WTC11 (cell line): ENCODE measurements at regions not wholly inside any gene's neighbourhood (a gene's known extent, or its start where the extent isn't known, plus 50 kb on each side); places are given as distances from the start of the nearest gene placed in this dataset.
"Not testable (repeated sequence)": the region's sequence is repeated elsewhere in the genome, so short reads cannot be mapped to it uniquely, and the experiment has no call there.

Experiments used
- ATF3 ChIP-seq: sonication (generic); formaldehyde crosslinking; conservative IDR thresholded peaks from 2 replicates; pipeline ENCODE4 v1.8.1; 2022; ENCODE audit warnings: mild to moderate bottlenecking, missing genetic modification reagents
- FOXP1 ChIP-seq: sonication (generic); formaldehyde crosslinking; IDR thresholded peaks from 2 replicates; pipeline ENCODE4 v1.8.0; 2022; ENCODE audit warnings: missing genetic modification reagents, mild to moderate bottlenecking, moderate library complexity, borderline replicate concordance
- IRF2 ChIP-seq: sonication (generic); formaldehyde crosslinking; IDR thresholded peaks from 2 replicates; pipeline ENCODE4 v1.8.0; 2022; ENCODE audit warnings: low read depth, missing genetic modification reagents, borderline replicate concordance
- NFE2L1 ChIP-seq: sonication (generic); formaldehyde crosslinking; IDR thresholded peaks from 2 replicates; pipeline ENCODE4 v1.8.1; 2023; ENCODE audit warnings: missing genetic modification reagents
- NR1H2 ChIP-seq: sonication (generic); formaldehyde crosslinking; IDR thresholded peaks from 2 replicates; pipeline ENCODE4 v1.9.0; 2021; ENCODE audit warnings: mild to moderate bottlenecking, moderate library complexity, missing genetic modification reagents
- NR3C1 ChIP-seq: sonication (generic); formaldehyde crosslinking; conservative IDR thresholded peaks from 2 replicates; pipeline ENCODE4 v1.8.1; 2023; ENCODE audit warnings: low read depth, mild to moderate bottlenecking, missing genetic modification reagents
- PRDM15 ChIP-seq: sonication (generic); formaldehyde crosslinking; IDR thresholded peaks from 2 replicates; pipeline ENCODE4 v1.8.0; 2022; ENCODE audit warnings: missing genetic modification reagents
- SMAD4 ChIP-seq: sonication (generic); formaldehyde crosslinking; IDR thresholded peaks from 2 replicates; pipeline ENCODE4 v1.8.0; 2022; ENCODE audit warnings: mild to moderate bottlenecking, missing genetic modification reagents
- ZNF416 ChIP-seq: fragments of 250-450 bp; sonication (Bioruptor Pico); IDR thresholded peaks from 2 replicates; pipeline ENCODE4 v1.9.0; 2021; ENCODE audit warnings: mild to moderate bottlenecking, inconsistent platforms
- TF ChIP-seq, protein P1 (sequence below): fragments of 200-600 bp; IDR thresholded peaks from 2 replicates; pipeline ENCODE4 v1.8.0; 2022; ENCODE audit warnings: antibody characterized with exemption
- TF ChIP-seq, protein P2 (sequence below): sonication (generic); formaldehyde crosslinking; IDR thresholded peaks from 2 replicates; pipeline ENCODE4 v1.8.0; 2023; ENCODE audit warnings: missing genetic modification reagents, mild to moderate bottlenecking, borderline replicate concordance

- TF ChIP-seq ZNF416 (CRISPR knock-in tag); SMAD4 (CRISPR knock-in tag); FOXP1 (CRISPR knock-in tag); PRDM15; IRF2 (CRISPR knock-in tag); NFE2L1 (CRISPR knock-in tag); ATF3 (CRISPR knock-in tag); NR3C1; NR1H2 (CRISPR knock-in tag): not testable (repeated sequence)
- TF ChIP-seq, protein P1, sequence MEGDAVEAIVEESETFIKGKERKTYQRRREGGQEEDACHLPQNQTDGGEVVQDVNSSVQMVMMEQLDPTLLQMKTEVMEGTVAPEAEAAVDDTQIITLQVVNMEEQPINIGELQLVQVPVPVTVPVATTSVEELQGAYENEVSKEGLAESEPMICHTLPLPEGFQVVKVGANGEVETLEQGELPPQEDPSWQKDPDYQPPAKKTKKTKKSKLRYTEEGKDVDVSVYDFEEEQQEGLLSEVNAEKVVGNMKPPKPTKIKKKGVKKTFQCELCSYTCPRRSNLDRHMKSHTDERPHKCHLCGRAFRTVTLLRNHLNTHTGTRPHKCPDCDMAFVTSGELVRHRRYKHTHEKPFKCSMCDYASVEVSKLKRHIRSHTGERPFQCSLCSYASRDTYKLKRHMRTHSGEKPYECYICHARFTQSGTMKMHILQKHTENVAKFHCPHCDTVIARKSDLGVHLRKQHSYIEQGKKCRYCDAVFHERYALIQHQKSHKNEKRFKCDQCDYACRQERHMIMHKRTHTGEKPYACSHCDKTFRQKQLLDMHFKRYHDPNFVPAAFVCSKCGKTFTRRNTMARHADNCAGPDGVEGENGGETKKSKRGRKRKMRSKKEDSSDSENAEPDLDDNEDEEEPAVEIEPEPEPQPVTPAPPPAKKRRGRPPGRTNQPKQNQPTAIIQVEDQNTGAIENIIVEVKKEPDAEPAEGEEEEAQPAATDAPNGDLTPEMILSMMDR, result not testable (repeated sequence)
- TF ChIP-seq, protein P2, sequence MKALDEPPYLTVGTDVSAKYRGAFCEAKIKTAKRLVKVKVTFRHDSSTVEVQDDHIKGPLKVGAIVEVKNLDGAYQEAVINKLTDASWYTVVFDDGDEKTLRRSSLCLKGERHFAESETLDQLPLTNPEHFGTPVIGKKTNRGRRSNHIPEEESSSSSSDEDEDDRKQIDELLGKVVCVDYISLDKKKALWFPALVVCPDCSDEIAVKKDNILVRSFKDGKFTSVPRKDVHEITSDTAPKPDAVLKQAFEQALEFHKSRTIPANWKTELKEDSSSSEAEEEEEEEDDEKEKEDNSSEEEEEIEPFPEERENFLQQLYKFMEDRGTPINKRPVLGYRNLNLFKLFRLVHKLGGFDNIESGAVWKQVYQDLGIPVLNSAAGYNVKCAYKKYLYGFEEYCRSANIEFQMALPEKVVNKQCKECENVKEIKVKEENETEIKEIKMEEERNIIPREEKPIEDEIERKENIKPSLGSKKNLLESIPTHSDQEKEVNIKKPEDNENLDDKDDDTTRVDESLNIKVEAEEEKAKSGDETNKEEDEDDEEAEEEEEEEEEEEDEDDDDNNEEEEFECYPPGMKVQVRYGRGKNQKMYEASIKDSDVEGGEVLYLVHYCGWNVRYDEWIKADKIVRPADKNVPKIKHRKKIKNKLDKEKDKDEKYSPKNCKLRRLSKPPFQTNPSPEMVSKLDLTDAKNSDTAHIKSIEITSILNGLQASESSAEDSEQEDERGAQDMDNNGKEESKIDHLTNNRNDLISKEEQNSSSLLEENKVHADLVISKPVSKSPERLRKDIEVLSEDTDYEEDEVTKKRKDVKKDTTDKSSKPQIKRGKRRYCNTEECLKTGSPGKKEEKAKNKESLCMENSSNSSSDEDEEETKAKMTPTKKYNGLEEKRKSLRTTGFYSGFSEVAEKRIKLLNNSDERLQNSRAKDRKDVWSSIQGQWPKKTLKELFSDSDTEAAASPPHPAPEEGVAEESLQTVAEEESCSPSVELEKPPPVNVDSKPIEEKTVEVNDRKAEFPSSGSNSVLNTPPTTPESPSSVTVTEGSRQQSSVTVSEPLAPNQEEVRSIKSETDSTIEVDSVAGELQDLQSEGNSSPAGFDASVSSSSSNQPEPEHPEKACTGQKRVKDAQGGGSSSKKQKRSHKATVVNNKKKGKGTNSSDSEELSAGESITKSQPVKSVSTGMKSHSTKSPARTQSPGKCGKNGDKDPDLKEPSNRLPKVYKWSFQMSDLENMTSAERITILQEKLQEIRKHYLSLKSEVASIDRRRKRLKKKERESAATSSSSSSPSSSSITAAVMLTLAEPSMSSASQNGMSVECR, result not testable (repeated sequence)
Measured at GRCh38 chrX:92626699-92627098, 847.5 kb downstream of the PCDH11X start.
